Endothelial cell of umbilical vein (primary cell): ENCODE measurements at regions not wholly inside any gene's neighbourhood (a gene's known extent, or its start where the extent isn't known, plus 50 kb on each side); places are given as distances from the start of the nearest gene placed in this dataset.

Experiments
- POLR2A ChIP-seq: IDR thresholded peaks from 2 replicates; pipeline ENCODE4 v1.6.1; 2012; ENCODE audit warnings: low read depth, mild to moderate bottlenecking, control low read depth, low read length
- POLR2AphosphoS5 ChIP-seq: IDR thresholded peaks from 2 replicates; pipeline ENCODE4 v1.6.1; 2012; ENCODE audit warnings: low read depth, mild to moderate bottlenecking, control low read depth, low read length, moderate library complexity; ENCODE audit not compliant: insufficient read depth
- TF ChIP-seq, protein P1 (sequence below), 2 donors: IDR thresholded peaks; 1 replicate in 1 of 2; 2 replicates in 1 of 2; pipeline ENCODE4 v1.5.1; 2011; ENCODE audit warnings: low read length in 2 of 2, mild to moderate bottlenecking in 2 of 2, moderate library complexity in 2 of 2, control low read depth in 1 of 2, inconsistent platforms in 1 of 2, low read depth in 1 of 2; ENCODE audit not compliant: insufficient read depth in 1 of 2; ENCODE audit errors: extremely low read depth in 1 of 2
- TF ChIP-seq, protein P2 (sequence below): IDR thresholded peaks from 2 replicates; pipeline ENCODE4 v1.6.1; 2011; ENCODE audit not compliant: insufficient read depth, insufficient read length

DNA sequence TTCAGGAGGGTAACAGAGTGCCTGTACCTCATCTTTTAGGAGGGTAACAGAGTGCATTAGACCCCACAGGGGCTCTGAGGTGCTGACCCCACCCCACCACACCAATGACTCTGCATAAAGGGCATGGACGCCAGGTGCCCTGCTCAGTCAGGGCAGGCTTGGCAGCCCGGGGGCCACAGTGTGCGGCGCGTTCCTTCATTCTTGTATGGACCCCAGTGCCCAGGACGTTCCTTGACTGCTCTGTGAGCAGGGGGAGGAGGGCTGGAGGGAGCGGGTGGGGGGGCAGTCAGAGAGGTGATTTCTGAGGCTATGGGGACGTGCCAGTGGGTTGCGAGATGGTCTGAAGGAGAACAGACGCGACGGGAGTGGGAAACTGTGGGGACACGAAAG, 168.7 kb upstream of the NCK2 start:
- TF ChIP-seq, protein P1, sequence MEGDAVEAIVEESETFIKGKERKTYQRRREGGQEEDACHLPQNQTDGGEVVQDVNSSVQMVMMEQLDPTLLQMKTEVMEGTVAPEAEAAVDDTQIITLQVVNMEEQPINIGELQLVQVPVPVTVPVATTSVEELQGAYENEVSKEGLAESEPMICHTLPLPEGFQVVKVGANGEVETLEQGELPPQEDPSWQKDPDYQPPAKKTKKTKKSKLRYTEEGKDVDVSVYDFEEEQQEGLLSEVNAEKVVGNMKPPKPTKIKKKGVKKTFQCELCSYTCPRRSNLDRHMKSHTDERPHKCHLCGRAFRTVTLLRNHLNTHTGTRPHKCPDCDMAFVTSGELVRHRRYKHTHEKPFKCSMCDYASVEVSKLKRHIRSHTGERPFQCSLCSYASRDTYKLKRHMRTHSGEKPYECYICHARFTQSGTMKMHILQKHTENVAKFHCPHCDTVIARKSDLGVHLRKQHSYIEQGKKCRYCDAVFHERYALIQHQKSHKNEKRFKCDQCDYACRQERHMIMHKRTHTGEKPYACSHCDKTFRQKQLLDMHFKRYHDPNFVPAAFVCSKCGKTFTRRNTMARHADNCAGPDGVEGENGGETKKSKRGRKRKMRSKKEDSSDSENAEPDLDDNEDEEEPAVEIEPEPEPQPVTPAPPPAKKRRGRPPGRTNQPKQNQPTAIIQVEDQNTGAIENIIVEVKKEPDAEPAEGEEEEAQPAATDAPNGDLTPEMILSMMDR (IDR thresholded peaks at IDR 0.05; ENCODE audit: extremely low read depth in 1 of 2, insufficient read depth in 1 of 2, low read depth in 1 of 2, low read length in 2 of 2) = no peak
- TF ChIP-seq, protein P2, sequence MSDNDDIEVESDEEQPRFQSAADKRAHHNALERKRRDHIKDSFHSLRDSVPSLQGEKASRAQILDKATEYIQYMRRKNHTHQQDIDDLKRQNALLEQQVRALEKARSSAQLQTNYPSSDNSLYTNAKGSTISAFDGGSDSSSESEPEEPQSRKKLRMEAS = no peak
- TF ChIP-seq POLR2A (no peak), POLR2AphosphoS5 (no peak)
